GM18907 (cell line): ENCODE measurements at regions not wholly inside any gene's neighbourhood (a gene's known extent, or its start where the extent isn't known, plus 50 kb on each side); places are given as distances from the start of the nearest gene placed in this dataset.
"Not testable (repeated sequence)": the region's sequence is repeated elsewhere in the genome, so short reads cannot be mapped to it uniquely, and the experiment has no call there.

ENCODE experiments used
- ATAC-seq: cut with Tn5 transposase; IDR thresholded peaks from one replicate; pipeline ENCODE4 v1.9.1; 2021; ENCODE audit warnings: mild to moderate bottlenecking, moderate library complexity; ENCODE audit not compliant: unreplicated experiment

- ATAC-seq = not testable (repeated sequence)
Observed at GRCh38 chr17:30689266-30690000, 135.1 kb downstream of the CRLF3 start.

GRCh38 chr17:30686538-30687479 lies 137.7 kb downstream of the CRLF3 start:
- not testable (repeated sequence) for ATAC-seq

DNA sequence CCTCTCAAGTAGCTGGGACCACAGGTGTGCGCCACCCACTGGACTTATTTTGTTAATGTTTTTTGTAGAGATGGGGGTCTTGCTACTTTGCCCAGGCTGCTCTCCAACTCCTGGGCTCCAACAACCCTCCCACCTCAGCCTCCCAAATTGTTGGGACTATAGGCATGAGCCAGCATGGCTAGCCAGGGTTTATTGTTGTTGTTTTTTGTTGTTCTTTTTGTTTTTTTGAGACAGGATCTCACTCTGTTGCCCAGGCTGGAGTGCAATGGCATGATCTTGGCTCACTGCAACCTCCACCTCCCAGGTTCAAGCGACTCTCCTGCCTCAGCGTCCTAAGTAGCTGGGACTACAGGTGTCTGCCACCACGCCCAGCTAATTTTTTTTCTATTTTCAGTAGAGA lies 142.2 kb downstream of the CRLF3 start:
- ATAC-seq = not testable (repeated sequence)

GRCh38 chr17:30680681-30681080 lies 143.8 kb downstream of the CRLF3 start:
- not testable (repeated sequence) for ATAC-seq

- no peak for ATAC-seq
Observed at GRCh38 chr17:30677550-30678249, 146.8 kb downstream of the CRLF3 start.

GRCh38 chr17:30675777-30676492 lies 148.6 kb downstream of the CRLF3 start:
- ATAC-seq = not testable (repeated sequence)

DNA sequence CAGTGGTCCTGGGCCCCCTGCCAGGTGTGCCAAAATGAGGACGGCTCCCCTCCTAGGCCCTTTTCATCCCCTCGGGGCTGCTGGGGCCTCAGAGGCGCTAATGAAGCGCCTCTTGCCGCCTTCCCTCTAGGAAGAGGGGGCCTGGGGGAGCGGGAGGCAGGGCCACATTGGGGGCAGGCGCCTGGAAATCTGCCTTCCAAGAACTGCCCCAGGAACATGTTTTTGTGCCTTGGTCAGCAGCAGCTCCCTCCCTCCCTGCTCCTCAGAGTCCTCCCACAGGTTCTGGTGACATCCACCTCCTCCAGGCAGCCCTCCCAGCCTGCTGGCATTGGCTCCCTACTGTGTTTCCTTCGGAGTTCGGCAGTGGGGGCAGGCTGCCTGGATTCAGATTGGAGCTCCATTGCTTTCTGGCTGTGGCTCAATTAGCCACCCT lies 155.3 kb downstream of the CRLF3 start:
- ATAC-seq = not testable (repeated sequence)

GRCh38 chr17:30668360-30669181 lies 155.9 kb downstream of the CRLF3 start:
- ATAC-seq = not testable (repeated sequence)

DNA sequence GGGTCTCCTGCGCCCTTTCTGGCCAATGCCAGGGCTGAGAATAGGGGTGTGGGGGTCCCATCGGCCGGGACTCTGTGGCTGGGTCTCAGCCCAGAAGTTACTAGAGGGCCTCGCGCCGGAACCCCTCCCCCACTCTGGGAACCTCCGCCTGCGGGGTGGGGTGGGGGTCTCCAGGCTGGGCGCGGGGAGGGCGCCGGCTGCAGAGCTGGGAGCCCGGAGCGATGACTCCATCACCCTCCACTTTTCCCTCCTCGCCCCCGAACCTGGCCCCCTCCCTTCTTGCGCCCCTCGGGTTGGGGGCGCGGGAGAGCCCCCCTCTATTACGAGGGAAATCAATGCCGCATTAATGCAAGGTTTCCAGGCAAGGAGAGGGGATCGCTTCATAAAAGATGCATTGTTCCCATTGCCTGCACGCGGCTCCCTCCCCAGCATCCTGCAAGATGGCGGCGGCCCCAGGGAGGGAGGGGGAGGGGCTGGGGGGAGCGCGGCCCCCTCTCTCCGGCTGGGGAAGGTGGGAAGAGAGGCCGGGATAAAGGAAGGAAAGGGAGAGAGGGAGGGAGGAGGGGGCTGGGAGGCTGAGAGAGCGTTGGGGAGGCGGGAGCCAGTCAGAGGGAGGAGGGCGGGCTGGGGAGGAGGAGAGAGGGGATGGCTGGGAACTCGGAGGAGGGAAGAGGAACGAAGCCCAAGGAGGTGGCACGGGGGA lies 156.7 kb downstream of the CRLF3 start:
- not testable (repeated sequence) for ATAC-seq

DNA sequence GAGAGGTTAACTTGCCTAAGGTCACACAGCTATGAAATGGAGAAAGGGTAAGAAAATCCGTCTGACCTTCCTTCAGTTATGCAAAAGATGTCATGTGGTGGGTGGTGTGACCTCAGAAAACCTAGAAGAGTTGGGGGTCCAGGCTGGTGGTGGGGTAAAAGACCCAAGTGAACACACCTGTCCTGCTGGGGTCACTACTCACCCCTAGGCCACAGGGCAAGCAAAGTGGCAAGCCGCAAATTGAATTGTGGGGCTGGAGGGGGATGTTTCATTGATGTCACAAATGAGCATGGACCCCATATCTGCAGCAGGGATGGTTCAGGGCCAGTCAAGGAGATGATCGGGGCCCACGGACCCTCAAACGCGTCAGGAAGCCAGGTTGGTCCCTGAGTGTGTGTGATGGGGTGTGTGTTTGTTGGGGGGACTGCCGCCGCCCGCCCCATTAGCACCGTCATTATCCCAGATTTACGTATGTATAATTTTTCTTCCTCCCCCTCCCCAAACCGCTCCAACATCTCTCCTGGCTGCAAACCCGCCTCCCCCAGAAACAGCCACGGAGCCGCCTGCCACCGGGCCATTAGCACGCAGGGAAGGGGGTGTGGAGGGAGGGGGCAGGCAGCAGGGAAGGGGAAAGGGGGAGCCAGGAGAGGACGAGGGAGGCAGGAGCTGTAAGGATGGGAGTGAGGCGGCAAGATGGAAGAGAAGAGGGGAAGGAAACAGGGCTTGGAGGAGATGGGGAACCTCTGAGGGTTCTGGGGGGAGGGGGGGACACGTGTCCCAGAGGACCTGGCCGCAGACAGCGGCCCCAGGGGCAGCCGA lies 157.4 kb downstream of the CRLF3 start:
- ATAC-seq = not testable (repeated sequence)

GRCh38 chr17:30663727-30664455 lies 160.6 kb downstream of the CRLF3 start:
- not testable (repeated sequence) for ATAC-seq

GRCh38 chr17:30657148-30657547 lies 167.3 kb downstream of the CRLF3 start:
- not testable (repeated sequence) for ATAC-seq

GRCh38 chr17:30653038-30653437 lies 171.5 kb downstream of the CRLF3 start:
- ATAC-seq = not testable (repeated sequence)

DNA sequence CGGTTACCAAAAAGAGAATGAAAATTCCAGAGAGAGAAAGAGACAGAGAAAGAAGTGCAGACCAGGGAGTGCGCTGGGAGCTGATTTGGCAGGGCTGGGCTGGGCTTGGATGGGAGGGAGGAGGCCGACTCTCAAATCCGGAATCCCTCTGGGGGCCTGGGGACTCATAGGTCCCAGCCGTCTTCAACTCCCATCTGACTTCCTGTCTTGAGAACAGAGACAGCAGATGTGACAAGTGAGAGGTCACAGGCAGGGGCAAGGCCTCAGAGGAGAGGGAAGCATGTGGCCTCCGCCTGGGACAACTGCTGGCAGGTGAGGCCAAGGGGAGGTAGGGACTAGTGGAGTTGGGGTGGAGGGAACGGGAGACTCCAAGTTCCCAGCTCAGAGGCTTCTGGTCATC lies 172.9 kb downstream of the GOSR1 start:
- not testable (repeated sequence) for ATAC-seq

GRCh38 chr17:30648015-30648620 lies 170.9 kb downstream of the GOSR1 start:
- not testable (repeated sequence) for ATAC-seq

DNA sequence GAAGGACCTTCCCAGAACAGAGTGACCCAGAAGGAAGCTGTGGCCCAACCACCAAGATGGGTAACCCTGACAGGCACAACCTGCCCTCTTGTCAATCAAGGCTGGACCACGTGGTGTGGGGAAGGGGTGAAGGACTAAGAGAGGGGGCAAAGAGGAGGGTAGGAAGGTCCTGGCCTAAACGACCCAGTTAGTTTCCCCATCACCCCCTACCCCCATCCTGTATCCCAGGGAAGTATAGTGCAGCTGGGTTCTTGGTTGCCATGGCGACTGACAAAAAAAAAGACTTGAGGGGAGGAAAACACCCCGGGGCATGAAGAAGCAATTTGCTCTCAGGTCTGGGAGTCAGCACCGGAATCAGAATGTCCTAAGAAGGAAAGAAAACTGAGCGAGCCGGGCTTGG lies 168.7 kb downstream of the GOSR1 start:
- not testable (repeated sequence) for ATAC-seq

- peak; percentile 45 for ATAC-seq
Observed at GRCh38 chr17:30644713-30645112, 167.5 kb downstream of the GOSR1 start.
